ENCODE measurements at regions not wholly inside any gene's neighbourhood (a gene's known extent, or its start where the extent isn't known, plus 50 kb on each side); places are given as distances from the start of the nearest gene placed in this dataset.

GRCh38 chr6:81534934-81535465 is 217.5 kb downstream of the TENT5A start:
- intact Hi-C loops (cut with micrococcal nuclease) = no loop called here
- ChIA-PET RAD21 (ENCODE audit: low non-redundant PET in 1 of 2, low total read pairs in 2 of 2, uncharacterized antibody in 2 of 2, unreplicated experiment in 2 of 2) (no interaction called here), POLR2A (no interaction called here), CTCF (no interaction called here)
- H2AFZ ChIP-seq (ENCODE audit: low read depth, low read length, poor library complexity, severe bottlenecking) = no peak overlapping the region
- no peak for TF ChIP-seq ZNF274 (IDR thresholded peaks at IDR 0.05; ENCODE audit: low read depth, low read length)
- TF ChIP-seq, protein P1, sequence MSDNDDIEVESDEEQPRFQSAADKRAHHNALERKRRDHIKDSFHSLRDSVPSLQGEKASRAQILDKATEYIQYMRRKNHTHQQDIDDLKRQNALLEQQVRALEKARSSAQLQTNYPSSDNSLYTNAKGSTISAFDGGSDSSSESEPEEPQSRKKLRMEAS (IDR thresholded peaks at IDR 0.05) = no peak
- TF ChIP-seq EZH2phosphoT487 (IDR thresholded peaks at IDR 0.05; ENCODE audit: borderline replicate concordance) = no peak
- no peak for TF ChIP-seq RAD21 (IDR thresholded peaks at IDR 0.05; ENCODE audit: low read depth)
- TF ChIP-seq CEBPB (IDR thresholded peaks at IDR 0.05; ENCODE audit: low read depth) = no peak
- TF ChIP-seq, protein P2, sequence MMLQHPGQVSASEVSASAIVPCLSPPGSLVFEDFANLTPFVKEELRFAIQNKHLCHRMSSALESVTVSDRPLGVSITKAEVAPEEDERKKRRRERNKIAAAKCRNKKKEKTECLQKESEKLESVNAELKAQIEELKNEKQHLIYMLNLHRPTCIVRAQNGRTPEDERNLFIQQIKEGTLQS (IDR thresholded peaks at IDR 0.05) = no peak
- TF ChIP-seq SIN3A (IDR thresholded peaks at IDR 0.05; ENCODE audit: low read depth) = no peak
- TF ChIP-seq EGR1 (IDR thresholded peaks at IDR 0.05; ENCODE audit: low read depth) = no peak
- no peak for TF ChIP-seq SP1 (IDR thresholded peaks at IDR 0.05; ENCODE audit: low read depth)
- TF ChIP-seq, protein P3, sequence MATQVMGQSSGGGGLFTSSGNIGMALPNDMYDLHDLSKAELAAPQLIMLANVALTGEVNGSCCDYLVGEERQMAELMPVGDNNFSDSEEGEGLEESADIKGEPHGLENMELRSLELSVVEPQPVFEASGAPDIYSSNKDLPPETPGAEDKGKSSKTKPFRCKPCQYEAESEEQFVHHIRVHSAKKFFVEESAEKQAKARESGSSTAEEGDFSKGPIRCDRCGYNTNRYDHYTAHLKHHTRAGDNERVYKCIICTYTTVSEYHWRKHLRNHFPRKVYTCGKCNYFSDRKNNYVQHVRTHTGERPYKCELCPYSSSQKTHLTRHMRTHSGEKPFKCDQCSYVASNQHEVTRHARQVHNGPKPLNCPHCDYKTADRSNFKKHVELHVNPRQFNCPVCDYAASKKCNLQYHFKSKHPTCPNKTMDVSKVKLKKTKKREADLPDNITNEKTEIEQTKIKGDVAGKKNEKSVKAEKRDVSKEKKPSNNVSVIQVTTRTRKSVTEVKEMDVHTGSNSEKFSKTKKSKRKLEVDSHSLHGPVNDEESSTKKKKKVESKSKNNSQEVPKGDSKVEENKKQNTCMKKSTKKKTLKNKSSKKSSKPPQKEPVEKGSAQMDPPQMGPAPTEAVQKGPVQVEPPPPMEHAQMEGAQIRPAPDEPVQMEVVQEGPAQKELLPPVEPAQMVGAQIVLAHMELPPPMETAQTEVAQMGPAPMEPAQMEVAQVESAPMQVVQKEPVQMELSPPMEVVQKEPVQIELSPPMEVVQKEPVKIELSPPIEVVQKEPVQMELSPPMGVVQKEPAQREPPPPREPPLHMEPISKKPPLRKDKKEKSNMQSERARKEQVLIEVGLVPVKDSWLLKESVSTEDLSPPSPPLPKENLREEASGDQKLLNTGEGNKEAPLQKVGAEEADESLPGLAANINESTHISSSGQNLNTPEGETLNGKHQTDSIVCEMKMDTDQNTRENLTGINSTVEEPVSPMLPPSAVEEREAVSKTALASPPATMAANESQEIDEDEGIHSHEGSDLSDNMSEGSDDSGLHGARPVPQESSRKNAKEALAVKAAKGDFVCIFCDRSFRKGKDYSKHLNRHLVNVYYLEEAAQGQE (IDR thresholded peaks at IDR 0.05; ENCODE audit: low read depth) = no peak
- no peak for TF ChIP-seq YY1 (IDR thresholded peaks at IDR 0.05; ENCODE audit: extremely low read depth, insufficient replicate concordance, low read depth, low read length)
- TF ChIP-seq, protein P4, sequence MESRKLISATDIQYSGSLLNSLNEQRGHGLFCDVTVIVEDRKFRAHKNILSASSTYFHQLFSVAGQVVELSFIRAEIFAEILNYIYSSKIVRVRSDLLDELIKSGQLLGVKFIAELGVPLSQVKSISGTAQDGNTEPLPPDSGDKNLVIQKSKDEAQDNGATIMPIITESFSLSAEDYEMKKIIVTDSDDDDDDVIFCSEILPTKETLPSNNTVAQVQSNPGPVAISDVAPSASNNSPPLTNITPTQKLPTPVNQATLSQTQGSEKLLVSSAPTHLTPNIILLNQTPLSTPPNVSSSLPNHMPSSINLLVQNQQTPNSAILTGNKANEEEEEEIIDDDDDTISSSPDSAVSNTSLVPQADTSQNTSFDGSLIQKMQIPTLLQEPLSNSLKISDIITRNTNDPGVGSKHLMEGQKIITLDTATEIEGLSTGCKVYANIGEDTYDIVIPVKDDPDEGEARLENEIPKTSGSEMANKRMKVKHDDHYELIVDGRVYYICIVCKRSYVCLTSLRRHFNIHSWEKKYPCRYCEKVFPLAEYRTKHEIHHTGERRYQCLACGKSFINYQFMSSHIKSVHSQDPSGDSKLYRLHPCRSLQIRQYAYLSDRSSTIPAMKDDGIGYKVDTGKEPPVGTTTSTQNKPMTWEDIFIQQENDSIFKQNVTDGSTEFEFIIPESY (IDR thresholded peaks at IDR 0.05; ENCODE audit: extremely low read depth, insufficient replicate concordance, low read length) = no peak
- TF ChIP-seq TCF7L2 (IDR thresholded peaks at IDR 0.05; ENCODE audit: borderline replicate concordance, extremely low read depth, insufficient read depth, insufficient read length) = no peak
- TF ChIP-seq SRF (IDR thresholded peaks at IDR 0.05; ENCODE audit: low read depth) = no peak
- no peak overlapping the region for H3K27ac ChIP-seq (ENCODE audit: low read depth, low read length)
- no peaks in the 10 kb centered on the region for H3K27me3 ChIP-seq (ENCODE audit: insufficient read depth, low read length)
- H3K9me2 ChIP-seq (ENCODE audit: insufficient read depth) = no peaks in the 10 kb centered on the region
- no peak overlapping the region for H3K4me3 ChIP-seq (replicated peaks in 1 of 2; ENCODE audit: low read depth in 1 of 2, low read length in 2 of 2)
- H3K9me3 ChIP-seq (ENCODE audit: control insufficient read depth in 1 of 2, insufficient read depth in 1 of 2, low read depth in 1 of 2, low read length in 2 of 2) = no peaks in the 10 kb centered on the region
- H3K9ac ChIP-seq (ENCODE audit: low read length) = no peak overlapping the region
- BruUV-seq (replicated peaks) = no TSS peak
- H3K36me3 ChIP-seq (ENCODE audit: control insufficient read depth in 1 of 2, insufficient read depth in 2 of 2, low read length in 2 of 2) = no peaks in the 10 kb centered on the region
- no peak for DNase-seq (ENCODE audit: low read depth, low spot score)
- ATAC-seq = no peak
- H3K4me2 ChIP-seq (ENCODE audit: low read length) = no peak overlapping the region
- no peaks in the 10 kb centered on the region for H3K79me2 ChIP-seq (ENCODE audit: insufficient read depth, low read length)
- no peaks in the 10 kb centered on the region for H4K20me1 ChIP-seq (ENCODE audit: insufficient read depth)
- H3K4me1 ChIP-seq (ENCODE audit: control insufficient read depth in 1 of 2, insufficient read depth in 2 of 2, low read length in 2 of 2) = no peaks in the 10 kb centered on the region
